SJSA1 (cell line): ENCODE measurements at regions not wholly inside any gene's neighbourhood (a gene's known extent, or its start where the extent isn't known, plus 50 kb on each side); places are given as distances from the start of the nearest gene placed in this dataset.

Source experiments
- DNase-seq, 2 experiments: peaks; one replicate each; pipeline ENCODE4 v3.0.0-alpha.2; 2015 to 2020; ENCODE audit warnings: low spot score in 2 of 2, low read depth in 1 of 2
- H3K27ac ChIP-seq: fragments of 250-450 bp; sonication (Bioruptor Pico); 2 replicates; pipeline ENCODE4 v1.5.1; 2020; ENCODE audit warnings: mild to moderate bottlenecking, moderate library complexity
- H3K27me3 ChIP-seq: fragments of 250-450 bp; sonication (Bioruptor Pico); replicated peaks from 2 replicates; pipeline ENCODE4 v1.5.1; 2020; ENCODE audit warnings: mild to moderate bottlenecking, moderate library complexity
- H3K36me3 ChIP-seq: fragments of 250-450 bp; sonication (Bioruptor Pico); 2 replicates; pipeline ENCODE4 v1.5.1; 2020; ENCODE audit warnings: mild to moderate bottlenecking
- H3K4me1 ChIP-seq: fragments of 250-450 bp; sonication (Bioruptor Pico); replicated peaks from 2 replicates; pipeline ENCODE4 v1.6.1; 2021; ENCODE audit warnings: mild to moderate bottlenecking
- H3K4me3 ChIP-seq: fragments of 250-450 bp; sonication (Bioruptor Pico); 2 replicates; pipeline ENCODE4 v1.5.1; 2020; ENCODE audit warnings: mild to moderate bottlenecking
- H3K9me3 ChIP-seq: fragments of 250-450 bp; sonication (Bioruptor Pico); replicated peaks from 2 replicates; pipeline ENCODE4 v1.5.1; 2020; ENCODE audit warnings: mild to moderate bottlenecking

GRCh38 chr7:91553410-91553895 is 289.2 kb downstream of the FZD1 start:
- no peak overlapping the region for H3K4me3 ChIP-seq
- H3K27ac ChIP-seq = no peak overlapping the region
- no peak for DNase-seq
- H3K27me3 ChIP-seq = no peaks in the 10 kb centered on the region
- H3K9me3 ChIP-seq = no peaks in the 10 kb centered on the region
- H3K4me1 ChIP-seq = peaks cover 16% of the 10 kb centered on the region
- H3K36me3 ChIP-seq = no peaks in the 10 kb centered on the region

GRCh38 chr7:91554883-91555282 is 290.6 kb downstream of the FZD1 start:
- no peak for DNase-seq
- no peaks in the 10 kb centered on the region for H3K36me3 ChIP-seq
- H3K27ac ChIP-seq = no peak overlapping the region
- H3K27me3 ChIP-seq = no peaks in the 10 kb centered on the region
- peaks cover 30% of the 10 kb centered on the region for H3K4me1 ChIP-seq
- H3K4me3 ChIP-seq = no peak overlapping the region
- no peaks in the 10 kb centered on the region for H3K9me3 ChIP-seq

GRCh38 chr7:91556239-91556638 is 292.0 kb downstream of the FZD1 start:
- DNase-seq = no peak
- peak overlapping the region; percentile 99 for H3K27ac ChIP-seq
- H3K36me3 ChIP-seq = no peaks in the 10 kb centered on the region
- peaks cover 30% of the 10 kb centered on the region for H3K4me1 ChIP-seq
- no peaks in the 10 kb centered on the region for H3K9me3 ChIP-seq
- no peak overlapping the region for H3K4me3 ChIP-seq
- no peaks in the 10 kb centered on the region for H3K27me3 ChIP-seq

- Histone ChIP-seq H3K4me3 (no peak overlapping the region), H3K36me3 (no peaks in the 10 kb centered on the region), H3K9me3 (no peaks in the 10 kb centered on the region), H3K27ac (peak overlapping the region; percentile 99), H3K4me1 (peaks cover 30% of the 10 kb centered on the region), H3K27me3 (no peaks in the 10 kb centered on the region)
- peak in 1 of 2 experiments; percentile 45 for DNase-seq
Observed at GRCh38 chr7:91556956-91557650, 292.9 kb downstream of the FZD1 start.

GRCh38 chr7:91557789-91558404 is 293.7 kb downstream of the FZD1 start:
- H3K4me1 ChIP-seq = peaks cover 30% of the 10 kb centered on the region
- H3K36me3 ChIP-seq = no peaks in the 10 kb centered on the region
- H3K9me3 ChIP-seq = no peaks in the 10 kb centered on the region
- DNase-seq = peak; percentile 93 to 97
- H3K27me3 ChIP-seq = no peaks in the 10 kb centered on the region
- H3K27ac ChIP-seq = peak overlapping the region; percentile 99
- no peak overlapping the region for H3K4me3 ChIP-seq

- H3K4me3 ChIP-seq = no peak overlapping the region
- peak overlapping the region; percentile 99 for H3K27ac ChIP-seq
- DNase-seq = no peak
- H3K36me3 ChIP-seq = no peaks in the 10 kb centered on the region
- H3K4me1 ChIP-seq = peaks cover 30% of the 10 kb centered on the region
- H3K27me3 ChIP-seq = no peaks in the 10 kb centered on the region
- H3K9me3 ChIP-seq = no peaks in the 10 kb centered on the region
Observed at GRCh38 chr7:91559947-91560346, 295.7 kb downstream of the FZD1 start.

- peaks cover 28% of the 10 kb centered on the region for H3K4me1 ChIP-seq
- no peaks in the 10 kb centered on the region for H3K36me3 ChIP-seq
- no peak overlapping the region for H3K27ac ChIP-seq
- no peaks in the 10 kb centered on the region for H3K27me3 ChIP-seq
- H3K4me3 ChIP-seq = no peak overlapping the region
- H3K9me3 ChIP-seq = no peaks in the 10 kb centered on the region
- no peak for DNase-seq
Observed at GRCh38 chr7:91564101-91564500, 299.9 kb downstream of the FZD1 start.

- Histone ChIP-seq H3K4me1 (peaks cover 23% of the 10 kb centered on the region), H3K27ac (no peak overlapping the region), H3K9me3 (no peaks in the 10 kb centered on the region), H3K36me3 (no peaks in the 10 kb centered on the region), H3K27me3 (no peaks in the 10 kb centered on the region), H3K4me3 (no peak overlapping the region)
- no peak for DNase-seq
Observed at GRCh38 chr7:91564541-91564940, 300.3 kb downstream of the FZD1 start.

- peak overlapping the region; percentile 49 for H3K27ac ChIP-seq
- peak overlapping the region; percentile 9; the same call in 1 of the 2 replicates for H3K4me3 ChIP-seq
- H3K9me3 ChIP-seq = no peaks in the 10 kb centered on the region
- peak; percentile 53 to 72 for DNase-seq
- H3K4me1 ChIP-seq = peaks cover 20% of the 10 kb centered on the region
- no peaks in the 10 kb centered on the region for H3K27me3 ChIP-seq
- no peaks in the 10 kb centered on the region for H3K36me3 ChIP-seq
Observed at GRCh38 chr7:91565499-91566401, 301.5 kb downstream of the FZD1 start.

GRCh38 chr7:91566402-91566732 is 302.1 kb downstream of the FZD1 start:
- DNase-seq = no peak
- 0 out of 2 replicates have a peak overlapping the region, but pooled peaks have one; percentile 49 for H3K27ac ChIP-seq
- no peaks in the 10 kb centered on the region for H3K36me3 ChIP-seq
- H3K4me1 ChIP-seq = peaks cover 20% of the 10 kb centered on the region
- H3K4me3 ChIP-seq = no peak overlapping the region
- H3K27me3 ChIP-seq = no peaks in the 10 kb centered on the region
- no peaks in the 10 kb centered on the region for H3K9me3 ChIP-seq

- Histone ChIP-seq H3K27ac (no peak overlapping the region), H3K27me3 (no peaks in the 10 kb centered on the region), H3K9me3 (no peaks in the 10 kb centered on the region), H3K4me1 (peaks cover 20% of the 10 kb centered on the region), H3K36me3 (no peaks in the 10 kb centered on the region), H3K4me3 (no peak overlapping the region)
- no peak for DNase-seq
Observed at GRCh38 chr7:91567081-91568012, 303.1 kb downstream of the FZD1 start.

- Histone ChIP-seq H3K4me3 (no peak overlapping the region), H3K4me1 (peaks cover 20% of the 10 kb centered on the region), H3K36me3 (no peaks in the 10 kb centered on the region), H3K27me3 (no peaks in the 10 kb centered on the region), H3K9me3 (no peaks in the 10 kb centered on the region), H3K27ac (no peak overlapping the region)
- no peak for DNase-seq
Observed at GRCh38 chr7:91568138-91568537, 303.9 kb downstream of the FZD1 start.
